Ovary (tissue), 7 donors: ENCODE measurements at regions not wholly inside any gene's neighbourhood (a gene's known extent, or its start where the extent isn't known, plus 50 kb on each side); places are given as distances from the start of the nearest gene placed in this dataset.

Source experiments
- DNase-seq, 5 donors: peaks; one replicate each; pipeline ENCODE4 v3.0.0-alpha.2; 2019 to 2020
- H3K27ac ChIP-seq, 2 donors: fragments of 200-600 bp; one replicate each; pipeline versions ENCODE4 v1.5.1 to v1.8.0; 2019 to 2022
- H3K27me3 ChIP-seq: fragments of 200-600 bp; one replicate; pipeline ENCODE4 v1.8.0; 2022
- H3K36me3 ChIP-seq: fragments of 200-600 bp; sonication (generic); one replicate; pipeline ENCODE4 v1.5.1; 2019
- H3K4me1 ChIP-seq: one replicate; pipeline ENCODE4 v1.8.1; 2013; ENCODE audit warnings: mild to moderate bottlenecking, moderate library complexity; ENCODE audit not compliant: insufficient read depth
- H3K4me3 ChIP-seq: fragments of 200-600 bp; sonication (generic); one replicate; pipeline ENCODE4 v1.5.1; 2017
- H3K9me3 ChIP-seq, 2 donors: fragments of 200-600 bp in 1 of 2; sonication (generic) in 1 of 2; one replicate each; pipeline versions ENCODE4 v1.5.1 to v1.8.1; 2013 to 2019; ENCODE audit warnings: mild to moderate bottlenecking in 1 of 2, moderate library complexity in 1 of 2
- EP300 ChIP-seq: sonication (generic); formaldehyde crosslinking; IDR thresholded peaks from one replicate; pipeline ENCODE4 v1.6.1; 2017; ENCODE audit warnings: antibody characterized with exemption
- POLR2A ChIP-seq: fragments of 450-650 bp; IDR thresholded peaks from one replicate; pipeline ENCODE4 v1.6.1; 2017; ENCODE audit warnings: antibody characterized with exemption, mild to moderate bottlenecking, moderate library complexity
- WGBS, 3 donors: extraction: QIAGEN DNeasy Blood & Tissue Kit in 1 of 3; methylation state at CpG; one replicate each; pipeline versions ENCODE4 v1.1.5 to v1.1.7; 2013 to 2017; 5-methylcytosine and 5-hydroxymethylcytosine counted together
- intact Hi-C, 4 donors: fragments of 100-400 bp; cut with DNase I; formaldehyde crosslinking; loops; one replicate each; pipeline versions ENCODE4 v1.11.0 to v1.15.1; 2022 to 2023
- TF ChIP-seq, protein P1 (sequence below), 3 donors: fragments of 450-650 bp in 2 of 3; fragments of 200-600 bp in 1 of 3; IDR thresholded peaks; one replicate each; pipeline versions ENCODE4 v1.5.1 to v1.8.0; 2016 to 2022; ENCODE audit warnings: antibody characterized with exemption in 3 of 3, mild to moderate bottlenecking in 1 of 3
- donor health status: DM: no; HTN: no; CAD: no; lungs with moderate emphysema.
- donor health status: DM: no; HTN: no; CAD: no.
- donor health status: Bipolar disorder and iron deficiency.
- donor health status: DM: no; HTN: no; CAD: no.
- donor health status: DM: yes; HTN: yes; CAD: no.

DNA sequence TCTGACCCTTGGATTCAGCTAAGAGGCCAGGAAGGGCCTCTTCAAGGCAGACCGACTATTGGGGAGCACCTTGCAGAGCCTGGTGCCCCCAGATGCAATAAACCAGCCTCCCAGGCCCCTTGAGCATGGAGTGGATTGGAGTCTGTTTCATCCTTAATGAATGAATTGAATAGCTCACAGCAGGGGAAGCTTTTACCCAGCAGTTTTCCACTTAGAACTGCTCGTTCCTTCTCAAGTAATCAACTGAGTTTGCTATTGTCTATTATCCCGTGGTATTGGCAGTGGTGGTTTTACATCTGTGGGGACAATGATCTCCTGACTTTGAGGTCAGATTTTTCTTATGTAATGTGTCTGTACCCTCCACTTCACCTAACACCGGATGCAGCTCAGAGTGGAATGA lies 197.6 kb downstream of the AACS start:
- no peak overlapping the region for H3K4me3 ChIP-seq
- no peaks in the 10 kb centered on the region for H3K9me3 ChIP-seq
- H3K4me1 ChIP-seq = no peaks in the 10 kb centered on the region
- no peak for DNase-seq
- intact Hi-C loops = no loop called here
- 47 to 65% (median 57%) methylated on average over 4 of the region's 4 CpGs for WGBS, 3 donors
- no peak for TF ChIP-seq EP300
- TF ChIP-seq, protein P1, sequence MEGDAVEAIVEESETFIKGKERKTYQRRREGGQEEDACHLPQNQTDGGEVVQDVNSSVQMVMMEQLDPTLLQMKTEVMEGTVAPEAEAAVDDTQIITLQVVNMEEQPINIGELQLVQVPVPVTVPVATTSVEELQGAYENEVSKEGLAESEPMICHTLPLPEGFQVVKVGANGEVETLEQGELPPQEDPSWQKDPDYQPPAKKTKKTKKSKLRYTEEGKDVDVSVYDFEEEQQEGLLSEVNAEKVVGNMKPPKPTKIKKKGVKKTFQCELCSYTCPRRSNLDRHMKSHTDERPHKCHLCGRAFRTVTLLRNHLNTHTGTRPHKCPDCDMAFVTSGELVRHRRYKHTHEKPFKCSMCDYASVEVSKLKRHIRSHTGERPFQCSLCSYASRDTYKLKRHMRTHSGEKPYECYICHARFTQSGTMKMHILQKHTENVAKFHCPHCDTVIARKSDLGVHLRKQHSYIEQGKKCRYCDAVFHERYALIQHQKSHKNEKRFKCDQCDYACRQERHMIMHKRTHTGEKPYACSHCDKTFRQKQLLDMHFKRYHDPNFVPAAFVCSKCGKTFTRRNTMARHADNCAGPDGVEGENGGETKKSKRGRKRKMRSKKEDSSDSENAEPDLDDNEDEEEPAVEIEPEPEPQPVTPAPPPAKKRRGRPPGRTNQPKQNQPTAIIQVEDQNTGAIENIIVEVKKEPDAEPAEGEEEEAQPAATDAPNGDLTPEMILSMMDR (IDR thresholded peaks at IDR 0.05) = no peak
- TF ChIP-seq POLR2A = no peak
- no peak overlapping the region for H3K27ac ChIP-seq
- H3K27me3 ChIP-seq = no peaks in the 10 kb centered on the region
- no peaks in the 10 kb centered on the region for H3K36me3 ChIP-seq

DNA sequence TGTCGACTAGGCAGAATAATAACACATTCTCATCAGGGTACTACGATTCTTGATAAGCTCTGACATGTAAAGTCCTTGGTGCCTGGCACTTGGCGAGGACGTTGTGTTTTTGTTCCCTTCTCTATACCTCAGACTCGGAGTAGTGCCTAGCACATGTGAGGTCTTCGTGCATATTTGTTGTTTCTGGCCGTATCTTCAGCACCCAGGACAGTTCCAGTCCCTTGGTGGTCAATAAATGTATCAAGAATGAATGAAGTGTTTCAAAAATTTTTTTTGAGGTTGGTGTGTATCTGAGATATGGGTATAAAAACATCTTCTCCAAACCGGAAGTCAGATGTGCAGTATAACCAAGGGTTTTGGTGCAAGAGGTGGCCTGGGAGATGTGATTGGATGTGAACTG lies 198.2 kb downstream of the AACS start:
- Histone ChIP-seq H3K4me1 (no peaks in the 10 kb centered on the region), H3K27me3 (no peaks in the 10 kb centered on the region), H3K27ac (no peak overlapping the region), H3K9me3 (no peaks in the 10 kb centered on the region), H3K36me3 (no peaks in the 10 kb centered on the region), H3K4me3 (no peak overlapping the region)
- intact Hi-C loops = no loop called here
- no peak for DNase-seq
- WGBS, 3 donors = 77 to 86% (median 85%) methylated on average over 8 of the region's 8 CpGs
- TF ChIP-seq POLR2A (no peak), EP300 (no peak)
- TF ChIP-seq, protein P1 (IDR thresholded peaks at IDR 0.05) = no peak

DNA sequence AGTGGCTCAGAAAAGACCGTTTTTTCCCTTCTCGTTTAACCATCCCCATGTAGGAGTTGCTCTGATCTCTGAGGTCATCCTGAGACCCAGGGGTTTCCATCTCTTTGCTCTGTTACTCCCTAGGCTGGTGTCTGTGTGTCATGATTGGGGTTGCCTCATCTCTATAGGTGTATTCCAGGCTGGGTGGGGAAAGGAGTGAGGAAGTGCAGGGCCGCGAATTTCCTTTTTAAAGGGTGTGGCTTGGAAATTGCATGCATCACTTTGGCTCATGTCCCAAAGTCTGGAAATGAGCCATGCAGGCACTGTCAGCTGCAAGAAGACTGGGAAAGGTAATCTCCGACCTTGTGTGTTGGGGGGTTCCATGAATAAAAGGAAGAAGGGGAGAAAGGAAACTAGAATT lies 201.9 kb downstream of the AACS start:
- H3K36me3 ChIP-seq = no peaks in the 10 kb centered on the region
- TF ChIP-seq, protein P1 (IDR thresholded peaks at IDR 0.05) = no peak
- TF ChIP-seq EP300 (no peak), POLR2A (no peak)
- DNase-seq = no peak
- H3K27me3 ChIP-seq = no peaks in the 10 kb centered on the region
- WGBS, 3 donors = 74 to 83% (median 80%) methylated on average over 5 of the region's 5 CpGs
- H3K9me3 ChIP-seq = no peaks in the 10 kb centered on the region
- no peaks in the 10 kb centered on the region for H3K4me1 ChIP-seq
- no peak overlapping the region for H3K4me3 ChIP-seq
- intact Hi-C loops = no loop called here
- no peak overlapping the region for H3K27ac ChIP-seq

DNA sequence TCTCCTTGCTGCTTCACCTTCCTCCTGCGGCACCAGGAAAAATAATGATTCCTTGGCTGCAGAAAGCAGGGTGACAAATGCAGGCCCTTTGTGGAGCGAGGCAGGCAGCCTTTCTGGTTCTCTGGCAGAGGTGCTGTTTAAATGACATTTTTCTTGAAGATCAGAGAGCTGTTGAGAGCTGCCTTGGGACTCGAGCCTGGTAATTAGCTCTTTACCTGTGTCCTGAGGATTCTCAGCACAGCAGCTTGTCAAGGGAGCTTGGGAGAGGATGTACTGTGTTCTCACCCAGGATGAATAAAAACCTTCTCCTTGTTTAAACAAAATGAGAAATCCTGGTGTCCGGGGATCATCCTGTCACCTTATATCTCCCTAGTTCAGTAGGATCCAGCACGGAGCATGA lies 204.0 kb downstream of the AACS start:
- TF ChIP-seq, protein P1 (IDR thresholded peaks at IDR 0.05) = no peak
- TF ChIP-seq EP300 (no peak), POLR2A (no peak)
- no peak overlapping the region for H3K27ac ChIP-seq
- no peaks in the 10 kb centered on the region for H3K27me3 ChIP-seq
- WGBS, 3 donors = 62 to 71% (median 66%) methylated on average over 5 of the region's 5 CpGs
- no peak for DNase-seq
- intact Hi-C loops = no loop called here
- no peaks in the 10 kb centered on the region for H3K36me3 ChIP-seq
- H3K4me3 ChIP-seq = no peak overlapping the region
- H3K9me3 ChIP-seq = no peaks in the 10 kb centered on the region
- peaks cover 1% of the 10 kb centered on the region for H3K4me1 ChIP-seq

DNA sequence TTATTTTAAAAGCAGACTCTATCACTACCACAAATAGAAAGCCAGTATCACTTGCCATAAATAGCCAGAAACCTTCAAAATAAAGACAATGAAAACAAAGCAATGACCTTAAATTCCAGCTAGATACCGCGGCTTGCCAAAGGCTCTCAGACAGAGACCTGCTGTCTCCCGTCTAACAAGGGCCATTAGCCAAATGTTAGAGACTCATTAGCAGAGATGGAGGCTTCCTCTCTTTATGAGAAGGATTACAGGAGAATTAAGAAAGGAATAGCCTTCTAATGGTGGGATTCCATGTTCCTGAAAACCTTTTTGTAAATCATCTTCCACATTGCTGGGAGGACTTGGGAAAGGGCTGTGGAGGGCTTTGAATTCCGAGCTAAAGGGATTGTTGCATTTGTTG lies 206.7 kb downstream of the AACS start:
- no peak for TF ChIP-seq POLR2A
- no peak for TF ChIP-seq EP300
- H3K9me3 ChIP-seq = no peaks in the 10 kb centered on the region
- H3K27ac ChIP-seq = no peak overlapping the region
- no peak for DNase-seq
- H3K4me1 ChIP-seq = peaks cover 1% of the 10 kb centered on the region
- H3K4me3 ChIP-seq = no peak overlapping the region
- 14 to 17% (median 16%) methylated on average over 4 of the region's 4 CpGs for WGBS, 3 donors
- no peaks in the 10 kb centered on the region for H3K36me3 ChIP-seq
- intact Hi-C loops = no loop called here
- no peaks in the 10 kb centered on the region for H3K27me3 ChIP-seq
